Neuronal stem cell (in vitro differentiated cells): ENCODE measurements at regions not wholly inside any gene's neighbourhood (a gene's known extent, or its start where the extent isn't known, plus 50 kb on each side); places are given as distances from the start of the nearest gene placed in this dataset.

ENCODE experiments used
- DNase-seq: peaks from one replicate; pipeline ENCODE4 v3.0.0-alpha.2; 2013; ENCODE audit warnings: low spot score
- H2AFZ ChIP-seq: one replicate; pipeline ENCODE4 v1.6.1; 2013; ENCODE audit warnings: mild to moderate bottlenecking, low read length, inconsistent platforms
- H2AK5ac ChIP-seq: 2 replicates; pipeline ENCODE4 v1.6.1; 2013; ENCODE audit warnings: low read depth, mild to moderate bottlenecking, inconsistent platforms, low read length, moderate library complexity, mixed read lengths
- H2BK120ac ChIP-seq: 2 replicates; pipeline ENCODE4 v1.6.1; 2013; ENCODE audit warnings: low read depth, mild to moderate bottlenecking, inconsistent platforms, low read length, moderate library complexity, mixed read lengths
- H2BK12ac ChIP-seq: one replicate; pipeline ENCODE4 v1.6.1; 2013; ENCODE audit warnings: low read length, inconsistent platforms
- H2BK15ac ChIP-seq: 2 replicates; pipeline ENCODE4 v1.6.1; 2013; ENCODE audit warnings: mild to moderate bottlenecking, low read length, inconsistent platforms, mixed read lengths
- H2BK5ac ChIP-seq: one replicate; pipeline ENCODE4 v1.6.1; 2013; ENCODE audit warnings: inconsistent platforms, mild to moderate bottlenecking, low read length, moderate library complexity
- H3K14ac ChIP-seq: one replicate; pipeline ENCODE4 v1.6.1; 2013; ENCODE audit warnings: low read length, inconsistent platforms
- H3K18ac ChIP-seq: 2 replicates; pipeline ENCODE4 v1.6.1; 2013; ENCODE audit warnings: low read length, inconsistent platforms
- H3K23ac ChIP-seq: 2 replicates; pipeline ENCODE4 v1.6.1; 2013; ENCODE audit warnings: low read depth, mild to moderate bottlenecking, mixed read lengths, low read length, inconsistent platforms; ENCODE audit not compliant: poor library complexity
- H3K27ac ChIP-seq: replicated peaks from 3 replicates; pipeline ENCODE4 v1.5.1; 2013; ENCODE audit warnings: low read length, inconsistent platforms
- H3K27me3 ChIP-seq, 3 experiments: 2 replicates each; pipeline ENCODE4 v1.6.1; 2013; ENCODE audit warnings: low read length in 3 of 3, mild to moderate bottlenecking in 2 of 3, inconsistent platforms in 1 of 3, low read depth in 1 of 3, mixed read lengths in 1 of 3, moderate library complexity in 1 of 3; ENCODE audit not compliant: control insufficient read depth in 3 of 3, insufficient read depth in 3 of 3
- H3K36me3 ChIP-seq, 2 donors: replicated peaks in 1 of 2; 2 replicates each; pipeline ENCODE4 v1.6.1; 2013; ENCODE audit warnings: low read length in 2 of 2; ENCODE audit not compliant: control insufficient read depth in 2 of 2, insufficient read depth in 2 of 2
- H3K4ac ChIP-seq: 2 replicates; pipeline ENCODE4 v1.6.1; 2013; ENCODE audit warnings: inconsistent platforms, mild to moderate bottlenecking, low read length, moderate library complexity
- H3K4me1 ChIP-seq, 2 donors: 1 replicate in 1 of 2; 2 replicates in 1 of 2; pipeline ENCODE4 v1.6.1; 2013; ENCODE audit warnings: low read length in 2 of 2, low read depth in 1 of 2; ENCODE audit not compliant: control insufficient read depth in 2 of 2, insufficient read depth in 1 of 2
- H3K4me2 ChIP-seq: one replicate; pipeline ENCODE4 v1.6.1; 2013; ENCODE audit warnings: mild to moderate bottlenecking, low read length, inconsistent platforms; ENCODE audit not compliant: insufficient read depth, poor library complexity, severe bottlenecking
- H3K4me3 ChIP-seq, 2 donors: 2 replicates each; pipeline ENCODE4 v1.5.1; 2013; ENCODE audit warnings: low read length in 2 of 2, mild to moderate bottlenecking in 2 of 2, inconsistent platforms in 1 of 2, moderate library complexity in 1 of 2
- H3K79me1 ChIP-seq: one replicate; pipeline ENCODE4 v1.6.1; 2013; ENCODE audit warnings: low read depth, mild to moderate bottlenecking, inconsistent platforms, low read length, moderate library complexity
- H3K9ac ChIP-seq: one replicate; pipeline ENCODE4 v1.6.1; 2013; ENCODE audit warnings: mild to moderate bottlenecking, low read depth, low read length, inconsistent platforms; ENCODE audit not compliant: poor library complexity
- H3K9me3 ChIP-seq, 2 donors: replicated peaks in 1 of 2; 2 replicates each; pipeline versions ENCODE3 to v1.6.1; 2013; ENCODE audit warnings: low read length in 2 of 2, mild to moderate bottlenecking in 2 of 2, inconsistent platforms in 1 of 2, low read depth in 1 of 2, mixed read lengths in 1 of 2, moderate library complexity in 1 of 2; ENCODE audit not compliant: control insufficient read depth in 2 of 2, insufficient read depth in 1 of 2
- H4K8ac ChIP-seq: one replicate; pipeline ENCODE4 v1.6.1; 2013; ENCODE audit warnings: low read depth, mild to moderate bottlenecking, inconsistent platforms, low read length, moderate library complexity
- H4K91ac ChIP-seq: one replicate; pipeline ENCODE4 v1.6.1; 2013; ENCODE audit warnings: low read length, low read depth, mild to moderate bottlenecking, inconsistent platforms; ENCODE audit not compliant: poor library complexity
- WGBS, 2 donors: extraction: QIAGEN DNeasy Blood & Tissue Kit; methylation state at CpG; one replicate each; pipeline ENCODE4 v1.1.7; 2013; ENCODE audit warnings: missing lambda C conversion rate in 2 of 2, mixed read lengths in 1 of 2; ENCODE audit not compliant: insufficient read length in 2 of 2, insufficient replicate concordance in 1 of 2; ENCODE audit errors: extremely low coverage in 2 of 2; 5-methylcytosine and 5-hydroxymethylcytosine counted together

DNA sequence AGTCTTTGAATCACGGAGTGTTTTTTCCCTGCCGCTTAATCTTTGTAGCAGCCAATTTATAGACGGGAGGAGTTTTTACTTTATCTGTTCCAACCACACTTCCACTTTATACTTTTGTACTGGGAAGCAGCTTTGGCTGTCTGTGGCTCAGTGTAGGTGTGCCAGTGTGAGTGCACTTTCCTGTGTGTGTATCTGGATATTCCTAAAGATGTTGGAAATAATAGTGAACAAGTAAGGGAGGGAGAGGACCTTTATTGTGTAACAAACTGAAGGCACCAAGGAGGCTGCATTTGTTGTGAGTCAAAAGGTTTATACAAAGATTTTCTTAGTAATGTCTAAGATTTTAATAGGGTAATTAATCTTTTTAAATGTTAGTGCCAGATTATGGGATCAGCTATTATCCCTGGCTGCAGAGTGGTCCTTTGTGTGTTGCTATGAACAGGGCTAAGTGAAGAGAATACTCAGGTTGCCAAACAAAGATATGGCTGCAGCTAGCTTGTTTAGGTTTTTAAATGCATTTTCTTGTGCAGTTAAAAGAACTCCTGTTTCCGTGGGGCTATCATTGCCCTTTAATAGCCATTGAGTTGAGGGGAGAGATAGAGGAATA lies 226.3 kb downstream of the RNF144B start:
- Histone ChIP-seq H3K18ac (no peak overlapping the region), H3K9ac (no peak overlapping the region), H2AK5ac (no peak overlapping the region), H3K79me1 (no peaks in the 10 kb centered on the region), H2AFZ (no peak overlapping the region), H3K4me3 (no peak overlapping the region), H2BK15ac (no peak overlapping the region), H3K14ac (no peak overlapping the region), H3K27ac (no peak overlapping the region), H4K91ac (no peak overlapping the region), H3K36me3 (no peaks in the 10 kb centered on the region), H4K8ac (no peak overlapping the region), H3K23ac (no peak overlapping the region), H3K4ac (no peak overlapping the region), H2BK120ac (no peak overlapping the region), H3K4me1 (peaks cover 0 to 1% of the 10 kb centered on the region in 2 donors), H2BK12ac (no peak overlapping the region), H3K27me3 (no peaks in the 10 kb centered on the region), H3K9me3 (peaks cover 1 to 2% of the 10 kb centered on the region in 2 donors), H2BK5ac (no peak overlapping the region), H3K4me2 (no peak overlapping the region)
- no CpG with 5 or more reads among the region's 4 CpGs for WGBS, 2 donors
- DNase-seq, result no peak

- Histone ChIP-seq H2BK15ac (no peak overlapping the region), H3K4me3 (no peak overlapping the region), H3K36me3 (no peaks in the 10 kb centered on the region), H2BK12ac (no peak overlapping the region), H4K8ac (no peak overlapping the region), H3K27me3 (no peaks in the 10 kb centered on the region), H2BK120ac (no peak overlapping the region), H3K4me2 (no peak overlapping the region), H2BK5ac (no peak overlapping the region), H3K14ac (no peak overlapping the region), H3K79me1 (no peaks in the 10 kb centered on the region), H3K27ac (no peak overlapping the region), H3K4ac (no peak overlapping the region), H3K18ac (no peak overlapping the region), H3K9me3 (peaks cover 0 to 3% of the 10 kb centered on the region in 2 donors), H3K23ac (no peak overlapping the region), H2AK5ac (no peak overlapping the region), H3K4me1 (no peaks in the 10 kb centered on the region), H4K91ac (no peak overlapping the region), H2AFZ (no peak overlapping the region), H3K9ac (no peak overlapping the region)
- no peak for DNase-seq
- WGBS, 2 donors, result no CpG with 5 or more reads among the region's 3 CpGs
Observed at GRCh38 chr6:18629571-18629970, 242.4 kb downstream of the RNF144B start.

DNA sequence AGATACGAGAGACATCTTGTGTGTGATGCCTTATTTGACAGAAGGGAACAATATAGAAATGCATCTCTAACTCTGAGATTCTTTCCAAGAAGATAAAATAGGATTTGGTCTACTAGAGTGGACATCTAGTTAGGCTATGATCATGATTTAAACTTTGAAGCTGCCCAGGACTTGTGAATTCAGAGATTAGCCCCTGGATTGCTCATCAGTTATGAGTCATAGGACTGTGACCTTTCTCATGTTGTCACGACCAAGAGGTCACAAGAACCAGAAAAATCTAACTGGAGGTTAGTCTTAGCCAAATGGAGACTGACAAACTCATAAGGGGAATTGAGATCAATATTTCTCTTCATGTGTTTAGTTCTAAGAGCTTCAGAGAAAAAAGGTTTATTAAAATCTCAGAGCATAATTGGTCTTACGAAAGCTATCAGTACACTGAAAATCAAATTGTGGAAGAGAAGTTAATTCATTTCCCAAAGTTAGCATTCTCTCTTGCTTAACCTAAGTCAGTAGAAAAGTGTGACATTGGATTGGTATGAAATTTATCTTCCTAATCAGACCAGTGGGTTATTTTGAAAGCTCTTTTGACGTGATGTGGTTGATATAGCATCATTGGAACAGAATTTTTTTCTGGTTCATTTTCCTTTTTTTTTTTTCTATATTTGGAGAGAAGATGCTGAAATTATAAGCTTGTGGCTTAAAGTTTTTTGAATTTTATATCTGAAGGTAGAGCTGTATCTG lies 245.7 kb downstream of the RNF144B start:
- Histone ChIP-seq H2BK120ac (no peak overlapping the region), H3K79me1 (no peaks in the 10 kb centered on the region), H3K4me2 (no peak overlapping the region), H3K4ac (no peak overlapping the region), H3K9me3 (no peaks in the 10 kb centered on the region), H3K4me1 (no peaks in the 10 kb centered on the region), H3K9ac (no peak overlapping the region), H3K14ac (no peak overlapping the region), H3K27ac (no peak overlapping the region), H2BK5ac (no peak overlapping the region), H2AK5ac (no peak overlapping the region), H2AFZ (peak overlapping the region; percentile 8), H3K4me3 (no peak overlapping the region), H2BK12ac (no peak overlapping the region), H2BK15ac (no peak overlapping the region), H4K8ac (no peak overlapping the region), H4K91ac (no peak overlapping the region), H3K23ac (no peak overlapping the region), H3K18ac (no peak overlapping the region), H3K27me3 (no peaks in the 10 kb centered on the region), H3K36me3 (no peaks in the 10 kb centered on the region)
- WGBS, 2 donors, result no CpG with 5 or more reads among the region's 4 CpGs
- DNase-seq, result no peak

- H2BK5ac ChIP-seq, result no peak overlapping the region
- H3K4ac ChIP-seq, result no peak overlapping the region
- H3K14ac ChIP-seq, result no peak overlapping the region
- H3K4me2 ChIP-seq, result no peak overlapping the region
- H2BK15ac ChIP-seq, result no peak overlapping the region
- no peaks in the 10 kb centered on the region for H3K79me1 ChIP-seq
- no peak overlapping the region for H4K91ac ChIP-seq
- H3K27me3 ChIP-seq, result no peaks in the 10 kb centered on the region
- H3K27ac ChIP-seq, result no peak overlapping the region
- no peak overlapping the region for H2BK12ac ChIP-seq
- H3K23ac ChIP-seq, result no peak overlapping the region
- H3K9me3 ChIP-seq, result no peaks in the 10 kb centered on the region
- no peak overlapping the region for H3K9ac ChIP-seq
- no peaks in the 10 kb centered on the region for H3K4me1 ChIP-seq
- H2AFZ ChIP-seq, result peak overlapping the region; percentile 17
- no peak overlapping the region for H2BK120ac ChIP-seq
- H4K8ac ChIP-seq, result no peak overlapping the region
- no peak overlapping the region for H3K4me3 ChIP-seq
- DNase-seq, result no peak
- H2AK5ac ChIP-seq, result no peak overlapping the region
- no peak overlapping the region for H3K18ac ChIP-seq
- no CpG with 5 or more reads among the region's 6 CpGs for WGBS, 2 donors
- no peaks in the 10 kb centered on the region for H3K36me3 ChIP-seq
Observed at GRCh38 chr6:18634912-18635311, 247.8 kb downstream of the RNF144B start.
